NCI-H146 treated with DMSO at 0.1 percent for 48 hours (cell line): ENCODE measurements at regions not wholly inside any gene's neighbourhood (a gene's known extent, or its start where the extent isn't known, plus 50 kb on each side); places are given as distances from the start of the nearest gene placed in this dataset.

Experiments
- DNase-seq: peaks from one replicate; lab custom pipeline; 2025; ENCODE audit not compliant: unreplicated experiment; lab: John Stamatoyannopoulos, UW

DNA sequence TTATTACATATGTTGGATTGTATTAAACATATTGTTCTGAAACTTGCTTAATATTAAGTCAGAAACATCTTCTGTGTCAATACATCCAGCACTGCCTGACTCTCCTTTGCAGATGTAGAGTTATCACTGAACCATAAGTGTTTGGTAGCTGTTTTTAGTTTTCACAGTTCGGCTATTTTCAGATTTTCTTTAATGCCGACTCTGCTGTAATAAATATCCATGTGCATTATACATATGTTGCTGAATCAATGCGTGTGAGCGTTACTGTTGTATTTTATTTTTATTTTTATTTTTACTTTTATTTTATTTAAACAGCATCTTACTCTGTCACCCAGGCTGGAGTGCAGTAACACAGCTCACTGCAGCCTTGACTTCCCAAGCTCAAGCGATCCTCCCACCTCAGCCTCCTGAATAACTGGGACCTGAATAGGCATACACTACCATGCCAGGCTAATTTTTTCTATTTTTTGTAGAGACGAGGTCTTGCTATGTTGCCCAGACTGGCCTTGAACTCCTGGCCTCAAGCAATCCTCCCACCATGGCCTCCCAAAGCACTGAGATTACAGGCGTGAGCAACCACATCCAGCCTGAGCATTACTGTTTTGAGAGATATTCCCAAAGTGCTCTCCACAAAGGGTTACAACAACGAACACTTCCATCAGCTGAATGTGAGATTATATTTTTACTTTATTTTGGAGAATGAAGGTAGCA, 50.7 kb upstream of the NOCT start:
- DNase-seq: no peak

DNA sequence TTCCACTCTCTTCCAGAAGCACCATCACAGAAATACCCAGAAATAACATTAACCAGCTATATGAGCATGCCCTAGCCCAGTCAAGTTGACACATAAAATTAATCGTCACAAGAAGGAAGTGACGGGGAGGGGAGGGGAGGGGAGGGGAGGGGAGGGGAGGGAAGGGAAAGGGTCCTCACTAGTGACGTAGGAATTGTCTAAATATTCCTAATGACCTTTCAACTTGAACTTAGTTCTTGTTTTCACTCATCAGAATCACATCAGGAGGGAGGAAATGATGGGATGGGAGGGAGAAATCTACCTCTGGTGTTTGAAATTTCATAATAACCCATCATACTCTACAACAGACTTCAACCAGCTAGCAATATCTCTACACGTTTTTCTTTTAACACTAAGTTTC, 52.2 kb upstream of the NOCT start:
- no peak for DNase-seq

DNA sequence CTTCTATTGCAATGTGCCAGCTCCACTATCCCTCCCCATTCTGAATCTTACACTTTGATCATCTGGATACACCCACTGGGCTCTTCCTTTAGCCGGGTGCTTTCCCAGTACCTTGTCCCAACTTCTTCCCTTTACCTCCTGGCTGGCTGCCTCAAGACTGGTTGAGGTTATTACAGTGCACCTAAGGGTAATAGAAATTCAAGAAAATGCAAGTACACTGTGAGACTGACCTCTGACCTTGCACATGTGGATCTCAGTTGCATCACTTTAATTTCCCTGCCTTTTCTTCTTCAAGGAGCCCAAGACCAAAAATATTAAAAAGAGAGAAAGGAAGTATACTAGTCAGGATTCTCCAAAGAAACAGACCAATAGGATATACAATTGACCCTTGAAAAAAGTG, 53.9 kb upstream of the NOCT start:
- DNase-seq: no peak

DNA sequence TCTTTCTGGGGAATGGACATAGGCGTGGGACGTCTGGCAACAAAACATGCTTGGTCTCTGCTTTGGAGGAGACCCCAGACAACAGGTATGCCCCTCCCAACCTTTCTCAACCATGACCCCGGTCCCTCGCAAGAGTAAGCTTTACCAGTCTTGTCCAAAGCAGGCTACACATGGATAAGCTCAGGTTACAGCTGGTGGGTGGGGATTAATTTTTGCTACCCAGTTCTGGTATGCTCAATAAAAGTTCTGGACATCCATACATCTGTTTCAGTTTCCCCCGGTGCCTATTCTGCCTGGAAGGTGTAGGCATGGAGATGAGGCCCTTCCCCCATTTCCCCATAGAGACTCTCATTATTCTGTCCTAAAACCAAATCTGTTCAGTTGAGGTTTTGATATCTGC, 54.5 kb upstream of the NOCT start:
- no peak for DNase-seq

DNA sequence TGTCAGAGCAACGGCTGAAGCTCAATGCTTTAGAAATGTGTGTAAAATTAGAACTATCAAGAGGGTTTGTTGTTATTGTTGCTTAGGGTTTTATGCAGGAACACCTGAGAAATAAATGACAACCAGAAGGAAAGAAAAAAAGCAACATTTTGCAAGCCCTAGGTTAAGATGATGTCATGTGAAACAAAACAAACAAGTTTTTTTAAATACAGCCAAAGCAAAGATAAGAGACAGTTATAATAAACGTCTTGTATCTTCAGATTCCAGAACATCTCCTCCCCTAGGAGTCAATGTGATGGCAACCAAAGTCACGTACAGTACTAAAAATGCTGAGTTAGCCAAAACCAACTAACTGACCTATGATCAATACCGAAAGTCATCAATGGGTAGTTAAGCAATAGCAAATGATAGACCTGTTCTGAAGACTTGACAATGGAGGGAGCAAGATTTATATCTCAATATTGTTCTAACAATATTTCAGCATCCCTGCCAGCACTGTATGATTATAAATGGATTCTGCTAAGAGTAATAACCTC, 55.3 kb upstream of the NOCT start:
- no peak for DNase-seq

DNA sequence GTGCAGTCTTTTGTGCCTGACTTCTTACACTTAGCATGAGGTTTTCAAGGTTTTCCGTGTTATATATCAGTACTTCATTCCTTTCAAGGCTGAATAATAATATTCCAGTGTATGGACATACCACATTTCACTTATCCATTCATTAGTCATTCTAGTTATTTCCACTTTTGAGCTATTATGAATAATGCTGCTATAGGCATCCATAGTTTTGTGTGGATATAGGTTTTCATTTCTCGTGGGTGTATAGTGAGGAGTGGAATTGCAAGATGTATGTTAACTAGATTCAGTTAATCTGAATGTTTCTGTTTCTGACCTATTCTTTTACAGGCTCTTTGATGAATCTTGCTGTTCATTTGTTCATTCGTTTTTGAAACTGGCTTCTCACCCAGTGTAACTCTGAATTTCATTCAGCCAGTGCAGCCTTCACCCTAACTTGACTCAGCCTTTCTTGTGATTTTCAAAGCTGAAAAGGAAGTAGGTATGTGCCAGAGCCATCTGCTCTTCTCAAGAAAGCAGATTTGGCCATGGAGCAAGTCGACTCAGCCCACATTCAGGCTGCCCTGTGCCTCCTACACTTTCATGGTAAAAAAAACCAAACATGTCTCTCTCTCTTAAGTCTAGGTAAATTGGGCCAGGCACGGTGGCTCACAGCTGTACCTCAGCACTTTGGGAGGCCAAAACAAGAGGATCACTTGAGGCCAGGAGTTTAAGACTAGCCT, 56.3 kb upstream of the NOCT start:
- DNase-seq: no peak

DNA sequence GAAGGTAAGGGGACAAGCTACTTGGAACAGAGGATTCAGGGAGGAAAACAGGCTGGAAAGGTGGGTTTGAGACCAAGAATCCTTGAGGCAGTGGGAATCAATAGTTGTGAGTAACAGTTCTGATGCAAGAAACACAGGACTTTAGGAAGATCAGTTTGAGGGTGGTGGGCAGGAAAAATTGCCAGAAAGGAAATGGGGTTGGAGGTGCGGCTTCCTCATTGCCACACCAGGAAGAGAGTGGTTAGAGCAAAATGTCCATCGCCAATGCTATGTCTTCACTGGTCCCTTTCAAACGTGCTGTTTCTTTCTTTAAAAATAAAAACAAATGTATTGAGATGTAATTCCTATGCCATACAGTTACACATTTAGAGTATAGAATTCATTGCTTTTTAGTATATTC, 57.1 kb upstream of the NOCT start:
- DNase-seq: no peak

DNA sequence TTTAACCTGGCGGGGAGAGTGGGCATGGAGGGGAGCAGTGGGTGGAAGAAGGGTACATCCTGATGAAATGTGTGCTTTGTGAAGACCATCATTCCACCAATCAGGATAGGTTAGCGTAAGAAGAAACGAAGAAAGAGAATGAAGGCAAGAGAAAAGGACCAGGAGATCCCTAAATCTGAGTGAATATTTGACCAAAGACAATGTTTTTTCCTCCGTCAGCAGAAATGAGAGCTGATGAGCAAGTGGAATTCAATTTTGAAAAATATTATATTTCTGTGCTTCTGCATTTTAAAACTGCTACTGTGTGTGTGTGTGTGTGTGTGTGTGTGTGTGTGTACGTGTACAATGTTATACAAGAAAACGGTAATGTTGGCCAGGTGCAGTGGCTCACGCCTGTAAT, 58.3 kb upstream of the NOCT start:
- DNase-seq: no peak

DNA sequence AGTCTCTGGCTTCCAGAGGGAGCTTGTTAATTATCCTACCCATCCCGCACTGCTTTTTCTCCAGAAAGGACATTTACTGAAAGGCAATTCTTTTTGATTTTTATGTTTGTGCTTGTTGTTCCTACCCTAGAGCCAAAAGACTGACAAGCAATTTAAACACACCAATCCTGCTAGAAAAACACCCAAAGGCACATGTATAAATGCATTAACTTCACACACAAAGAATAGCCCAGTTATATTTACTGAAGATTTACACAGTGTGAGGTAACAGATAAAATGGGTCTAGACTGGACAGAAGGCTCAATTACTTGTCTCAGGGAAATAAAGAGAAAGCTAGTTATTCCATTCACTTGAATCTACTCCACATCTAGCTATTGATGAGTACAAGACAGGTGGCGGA, 61.2 kb upstream of the NOCT start:
- DNase-seq: peak; percentile 48

DNA sequence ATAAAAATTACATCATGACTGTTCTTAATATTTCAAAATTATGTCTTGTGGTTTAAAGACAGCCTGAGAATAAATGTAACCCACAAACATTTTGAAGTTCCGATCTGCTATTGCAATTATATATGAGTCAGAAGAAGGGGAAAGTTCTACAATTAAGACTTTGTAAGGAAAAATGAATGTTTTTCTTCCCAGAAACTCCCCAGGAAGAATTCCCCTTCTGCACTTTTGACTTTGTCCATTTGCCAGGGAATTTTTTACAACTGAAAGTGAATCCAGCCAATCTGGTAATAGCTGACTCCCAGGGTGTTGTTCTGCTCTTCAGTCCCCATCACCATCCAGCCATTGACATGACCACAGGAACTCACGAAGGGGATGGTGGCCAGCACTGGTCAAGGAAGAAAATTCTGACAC, 61.6 kb upstream of the NOCT start:
- DNase-seq: no peak

DNA sequence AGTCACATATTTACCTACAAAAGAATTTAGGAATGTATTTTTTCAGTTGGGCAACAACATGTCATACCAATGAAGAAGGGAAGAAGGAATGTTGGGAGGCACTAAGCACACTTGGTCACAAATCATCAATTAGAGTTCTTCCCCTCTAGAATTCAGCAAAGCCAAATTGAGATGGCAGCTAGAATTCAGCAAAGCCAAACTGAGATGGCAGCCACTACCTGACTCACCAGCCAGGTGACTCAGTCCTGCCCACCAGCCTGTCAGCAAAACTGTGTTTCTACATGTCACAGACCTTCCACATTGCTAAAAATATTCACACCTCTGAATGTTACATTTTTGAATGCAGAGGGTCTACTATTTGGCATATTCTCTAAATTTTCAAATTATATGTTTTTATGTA, 63.2 kb upstream of the NOCT start:
- no peak for DNase-seq

DNA sequence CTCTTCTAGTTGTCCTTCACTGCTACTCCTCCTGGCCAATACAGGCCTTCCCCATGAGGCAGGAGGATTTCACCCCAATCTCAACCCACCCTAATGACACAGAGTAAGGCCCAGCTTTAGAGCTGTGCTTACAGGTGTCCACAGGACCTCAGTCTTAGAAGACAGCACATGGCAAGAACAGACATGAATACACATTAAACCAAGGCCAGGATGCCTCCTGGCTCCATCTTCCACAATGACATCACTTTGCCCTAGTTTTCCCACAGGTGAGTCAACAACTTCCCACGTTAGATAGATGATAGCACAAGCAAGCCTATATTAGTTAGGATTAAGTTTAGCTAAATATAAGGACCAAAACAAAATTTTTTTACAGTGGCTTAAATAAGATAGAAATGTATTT, 63.8 kb upstream of the NOCT start:
- DNase-seq: no peak

DNA sequence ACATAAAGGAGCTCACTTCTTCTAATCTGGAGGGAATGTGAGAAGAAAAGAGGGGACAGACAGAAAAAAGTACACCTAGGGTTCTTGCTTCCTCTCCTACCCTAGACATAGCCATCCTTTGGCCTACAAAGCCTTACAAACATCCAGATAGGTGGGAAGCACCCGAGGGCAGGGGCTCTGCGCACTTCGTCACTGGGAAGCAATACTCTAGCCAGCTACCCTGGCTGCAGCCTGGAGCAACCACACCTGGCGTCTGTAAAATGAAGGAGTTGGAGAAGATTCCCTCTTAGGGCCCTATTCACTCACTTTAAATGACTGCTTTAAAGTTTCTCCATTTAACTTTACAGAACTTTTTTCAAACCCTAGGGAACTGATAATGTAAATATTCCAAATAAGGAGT, 65.7 kb upstream of the NOCT start:
- no peak for DNase-seq

DNA sequence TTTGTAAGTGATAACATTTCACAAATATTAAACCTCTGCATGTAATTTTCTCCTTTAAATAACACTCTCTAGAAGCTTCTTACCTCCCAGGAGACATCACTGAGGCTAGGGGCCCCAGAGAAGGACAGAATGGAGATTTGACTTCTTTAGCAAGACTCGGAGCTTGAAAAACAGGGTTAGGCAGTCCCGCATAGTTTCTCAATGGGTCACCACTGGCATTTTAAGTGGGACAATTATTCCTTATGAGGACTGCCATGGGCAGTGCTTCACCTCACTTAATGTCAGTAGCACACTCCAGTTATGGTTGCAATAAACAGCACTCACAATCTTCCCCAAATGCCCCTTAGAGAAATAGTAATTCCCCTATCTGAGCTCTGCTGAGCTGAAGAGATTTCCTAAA, 66.7 kb upstream of the NOCT start:
- no peak for DNase-seq

DNA sequence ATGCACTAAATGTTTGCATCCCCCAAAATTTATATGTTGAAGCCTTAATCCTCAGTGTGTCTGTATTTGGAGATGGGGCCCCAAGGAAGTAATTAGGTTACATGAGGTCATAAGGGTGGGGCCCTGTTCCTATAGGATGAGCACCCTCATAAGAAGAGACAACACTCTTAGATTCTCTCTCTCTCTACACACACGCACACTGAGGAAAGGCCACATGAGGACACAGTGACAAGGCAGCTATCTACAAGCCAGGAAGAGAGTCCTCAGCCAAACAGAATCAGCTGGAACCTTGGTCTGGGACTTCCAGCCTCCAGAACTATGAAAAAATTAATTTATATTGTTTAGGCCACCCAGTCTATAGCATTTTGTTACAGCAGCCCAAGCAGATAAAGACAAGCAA, 69.3 kb upstream of the NOCT start:
- no peak for DNase-seq

DNA sequence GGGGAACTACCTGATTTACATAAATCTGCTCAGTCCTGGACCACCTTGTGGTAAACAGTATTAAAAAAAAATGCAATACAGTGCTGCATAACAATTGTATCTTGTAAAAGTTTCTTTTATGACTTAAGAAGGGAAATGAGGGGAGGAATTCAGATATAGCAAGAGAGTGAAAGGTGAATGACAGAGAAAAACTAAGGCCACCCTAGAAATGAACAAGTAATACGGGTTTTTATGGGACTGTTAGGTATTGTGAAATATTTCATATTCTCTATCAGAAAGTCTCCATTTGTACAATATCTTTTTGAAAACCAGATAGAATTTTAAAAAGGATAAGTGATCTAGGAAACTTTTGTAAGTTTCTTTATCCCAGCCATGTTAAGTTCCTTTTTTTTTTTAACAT, 69.7 kb upstream of the NOCT start:
- DNase-seq: no peak

DNA sequence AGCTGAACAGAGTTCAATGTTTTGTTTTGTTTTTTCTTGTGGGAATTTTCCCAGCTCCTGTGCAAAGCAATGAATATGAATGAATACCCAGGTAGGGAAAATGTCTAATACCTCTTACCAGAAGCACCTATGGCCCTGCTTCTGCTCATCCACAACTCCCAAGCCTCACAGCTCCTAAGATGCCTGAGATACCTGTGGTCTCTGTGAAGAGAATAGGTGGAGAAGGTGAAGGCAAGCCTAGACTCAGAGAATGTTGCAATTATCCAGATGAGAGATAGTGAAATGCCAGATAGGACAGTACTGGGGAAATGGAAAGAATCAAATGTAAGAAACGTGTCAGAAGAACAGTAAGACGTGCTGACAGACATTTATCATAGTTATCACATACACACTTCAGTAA, 70.2 kb upstream of the NOCT start:
- no peak for DNase-seq

DNA sequence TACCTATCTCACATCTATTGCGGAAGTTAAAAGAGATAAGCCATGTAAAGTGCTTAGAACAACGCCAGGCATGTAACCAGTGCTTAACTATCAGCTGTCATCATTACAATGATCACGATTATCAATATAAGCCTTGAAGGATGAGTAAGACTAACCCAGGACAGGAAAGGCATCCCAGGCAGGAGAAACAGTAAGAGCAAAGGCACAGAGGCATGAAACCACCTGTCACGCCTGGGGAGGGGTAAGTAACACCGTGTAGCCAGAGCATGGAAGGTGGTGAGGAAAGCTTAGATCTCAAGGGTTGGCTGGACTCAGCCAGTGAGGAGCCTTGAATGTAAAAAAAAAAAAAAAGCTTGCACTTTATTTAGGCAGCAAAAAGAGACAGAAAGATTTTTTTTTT, 71.7 kb upstream of the NOCT start:
- DNase-seq: no peak

DNA sequence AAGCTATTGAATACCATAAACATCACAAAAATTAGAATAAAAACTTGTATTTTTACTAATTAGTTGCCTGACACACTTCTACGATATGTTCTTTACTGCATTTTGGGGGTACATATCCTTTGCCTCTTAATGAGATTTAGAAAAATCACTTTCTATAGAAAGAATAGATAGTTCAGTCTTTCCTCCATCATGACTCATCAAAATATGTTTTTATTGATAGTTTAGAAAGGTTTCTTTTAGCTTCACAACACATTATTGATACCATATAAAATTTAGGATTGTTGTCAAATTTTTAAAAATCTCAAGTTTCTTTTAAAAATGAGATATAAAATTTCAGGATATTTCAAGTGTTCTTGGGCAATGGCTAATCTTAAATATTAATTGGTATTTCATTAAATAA, 74.5 kb upstream of the NOCT start:
- DNase-seq: no peak

DNA sequence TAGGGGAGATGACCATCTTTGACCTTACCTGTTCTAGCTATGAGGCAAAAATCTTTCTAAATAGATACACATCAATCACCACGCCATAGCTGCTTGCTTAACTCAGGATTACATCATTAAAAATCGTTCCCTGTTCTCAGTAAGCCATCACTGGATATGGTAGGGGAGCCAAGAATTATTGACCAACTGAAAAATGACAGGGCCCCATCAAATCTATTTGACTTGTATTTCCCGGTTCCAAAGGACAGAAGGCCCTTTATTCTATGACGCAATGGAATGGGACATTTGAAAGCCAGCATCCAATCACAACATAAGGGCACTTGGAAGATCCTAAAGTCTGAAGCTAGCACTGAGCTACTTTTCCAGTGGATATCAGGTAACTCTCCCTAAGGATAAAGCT, 75.6 kb upstream of the NOCT start:
- no peak for DNase-seq

DNA sequence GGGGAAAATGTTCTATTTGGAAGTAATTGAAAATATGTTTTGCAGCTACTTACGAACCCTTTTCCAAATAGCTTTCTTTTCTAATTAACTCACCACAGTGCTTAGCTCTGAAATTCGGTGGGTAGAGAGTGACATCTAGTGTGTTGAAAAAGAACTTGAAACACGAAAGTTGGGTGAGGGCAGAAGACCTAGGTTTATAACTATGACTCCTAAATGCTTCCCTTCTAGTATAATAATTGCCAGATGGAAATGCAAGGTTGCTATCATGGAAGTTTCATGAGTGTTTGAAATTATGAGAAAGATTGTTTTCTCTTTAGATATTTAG, 77.3 kb upstream of the NOCT start:
- peak; percentile 38 for DNase-seq

DNA sequence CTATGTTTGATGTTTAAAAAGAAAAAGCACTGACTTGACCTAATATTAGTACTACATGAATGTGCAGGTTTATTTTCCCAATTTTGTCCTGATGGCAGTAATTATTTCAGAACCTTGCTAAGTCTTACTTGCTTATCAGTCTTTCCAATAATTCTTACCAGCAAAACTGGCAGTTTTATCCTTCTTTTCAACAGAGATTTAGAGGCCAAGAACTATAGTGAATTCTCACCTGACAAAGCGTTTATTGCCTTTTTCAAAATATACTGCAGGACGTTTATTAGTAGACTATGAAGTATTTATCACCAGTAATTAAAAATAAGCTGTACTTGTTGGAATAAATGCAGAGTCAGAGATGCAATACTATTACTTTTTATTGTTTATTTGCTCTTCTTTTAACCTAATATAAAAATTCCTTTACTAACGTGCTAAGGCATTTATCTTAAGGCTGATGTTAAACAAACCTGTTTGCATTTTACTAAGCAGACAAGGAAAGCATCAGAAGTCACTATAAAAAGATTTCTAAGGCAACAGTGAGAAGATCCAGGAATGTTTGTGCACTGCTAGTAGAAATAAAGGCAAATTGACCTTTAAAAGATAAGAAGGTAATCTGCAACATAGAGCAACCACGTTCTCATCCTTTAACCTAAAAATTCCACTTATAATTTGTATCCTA, 80.3 kb upstream of the NOCT start:
- DNase-seq: no peak
